ENCODE measurements at regions not wholly inside any gene's neighbourhood (a gene's known extent, or its start where the extent isn't known, plus 50 kb on each side); places are given as distances from the start of the nearest gene placed in this dataset.

- DNase-seq (ENCODE audit: low spot score) (no peak), ATAC-seq (no peak), FAIRE-seq (no peak)
- intact Hi-C loops (cut with micrococcal nuclease; ENCODE audit: unreplicated experiment) = no loop called here
- no peaks in the 10 kb centered on the region for H3K4me1 ChIP-seq (ENCODE audit: insufficient read depth, low read length)
- no peak overlapping the region for H3K4me2 ChIP-seq (ENCODE audit: low read depth, low read length)
- 100% methylated on average over 1 of the region's 1 CpG for WGBS (ENCODE audit: low lambda C conversion rate)
- H4K20me1 ChIP-seq (ENCODE audit: insufficient read depth, low read length) = no peaks in the 10 kb centered on the region
- H3K9ac ChIP-seq (ENCODE audit: insufficient read depth, low read depth, low read length) = no peak overlapping the region
- H3K4me3 ChIP-seq (replicated peaks in 1 of 3; ENCODE audit: insufficient read depth in 1 of 3, low read depth in 2 of 3, low read length in 3 of 3) = no peak overlapping the region
- H3K79me2 ChIP-seq (ENCODE audit: insufficient read depth, low read length) = no peaks in the 10 kb centered on the region
- ChIA-PET CTCF (ENCODE audit: low intra/inter-chr PET ratio, low total read pairs) (no interaction called here), POLR2A (no interaction called here)
- in situ Hi-C loops (cut with HindIII; ENCODE audit: extremely low pct_ligation_motif_present, low pct_unique_long_range_greater_than_20kb) = no loop called here
- TF ChIP-seq HDAC6 (IDR thresholded peaks at IDR 0.05; ENCODE audit: low read depth, low read length) = no peak
- TF ChIP-seq ZNF329 (CRISPR knock-in tag; IDR thresholded peaks at IDR 0.05; ENCODE audit: low read depth) = no peak
- TF ChIP-seq CCDC6 (CRISPR knock-in tag; IDR thresholded peaks at IDR 0.05) = no peak
- no peak for TF ChIP-seq NCOA5 (CRISPR knock-in tag; IDR thresholded peaks at IDR 0.05)
- TF ChIP-seq, protein P1, sequence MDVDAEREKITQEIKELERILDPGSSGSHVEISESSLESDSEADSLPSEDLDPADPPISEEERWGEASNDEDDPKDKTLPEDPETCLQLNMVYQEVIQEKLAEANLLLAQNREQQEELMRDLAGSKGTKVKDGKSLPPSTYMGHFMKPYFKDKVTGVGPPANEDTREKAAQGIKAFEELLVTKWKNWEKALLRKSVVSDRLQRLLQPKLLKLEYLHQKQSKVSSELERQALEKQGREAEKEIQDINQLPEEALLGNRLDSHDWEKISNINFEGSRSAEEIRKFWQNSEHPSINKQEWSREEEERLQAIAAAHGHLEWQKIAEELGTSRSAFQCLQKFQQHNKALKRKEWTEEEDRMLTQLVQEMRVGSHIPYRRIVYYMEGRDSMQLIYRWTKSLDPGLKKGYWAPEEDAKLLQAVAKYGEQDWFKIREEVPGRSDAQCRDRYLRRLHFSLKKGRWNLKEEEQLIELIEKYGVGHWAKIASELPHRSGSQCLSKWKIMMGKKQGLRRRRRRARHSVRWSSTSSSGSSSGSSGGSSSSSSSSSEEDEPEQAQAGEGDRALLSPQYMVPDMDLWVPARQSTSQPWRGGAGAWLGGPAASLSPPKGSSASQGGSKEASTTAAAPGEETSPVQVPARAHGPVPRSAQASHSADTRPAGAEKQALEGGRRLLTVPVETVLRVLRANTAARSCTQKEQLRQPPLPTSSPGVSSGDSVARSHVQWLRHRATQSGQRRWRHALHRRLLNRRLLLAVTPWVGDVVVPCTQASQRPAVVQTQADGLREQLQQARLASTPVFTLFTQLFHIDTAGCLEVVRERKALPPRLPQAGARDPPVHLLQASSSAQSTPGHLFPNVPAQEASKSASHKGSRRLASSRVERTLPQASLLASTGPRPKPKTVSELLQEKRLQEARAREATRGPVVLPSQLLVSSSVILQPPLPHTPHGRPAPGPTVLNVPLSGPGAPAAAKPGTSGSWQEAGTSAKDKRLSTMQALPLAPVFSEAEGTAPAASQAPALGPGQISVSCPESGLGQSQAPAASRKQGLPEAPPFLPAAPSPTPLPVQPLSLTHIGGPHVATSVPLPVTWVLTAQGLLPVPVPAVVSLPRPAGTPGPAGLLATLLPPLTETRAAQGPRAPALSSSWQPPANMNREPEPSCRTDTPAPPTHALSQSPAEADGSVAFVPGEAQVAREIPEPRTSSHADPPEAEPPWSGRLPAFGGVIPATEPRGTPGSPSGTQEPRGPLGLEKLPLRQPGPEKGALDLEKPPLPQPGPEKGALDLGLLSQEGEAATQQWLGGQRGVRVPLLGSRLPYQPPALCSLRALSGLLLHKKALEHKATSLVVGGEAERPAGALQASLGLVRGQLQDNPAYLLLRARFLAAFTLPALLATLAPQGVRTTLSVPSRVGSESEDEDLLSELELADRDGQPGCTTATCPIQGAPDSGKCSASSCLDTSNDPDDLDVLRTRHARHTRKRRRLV (CRISPR knock-in tag; IDR thresholded peaks at IDR 0.05) = no peak
- TF ChIP-seq, protein P2, sequence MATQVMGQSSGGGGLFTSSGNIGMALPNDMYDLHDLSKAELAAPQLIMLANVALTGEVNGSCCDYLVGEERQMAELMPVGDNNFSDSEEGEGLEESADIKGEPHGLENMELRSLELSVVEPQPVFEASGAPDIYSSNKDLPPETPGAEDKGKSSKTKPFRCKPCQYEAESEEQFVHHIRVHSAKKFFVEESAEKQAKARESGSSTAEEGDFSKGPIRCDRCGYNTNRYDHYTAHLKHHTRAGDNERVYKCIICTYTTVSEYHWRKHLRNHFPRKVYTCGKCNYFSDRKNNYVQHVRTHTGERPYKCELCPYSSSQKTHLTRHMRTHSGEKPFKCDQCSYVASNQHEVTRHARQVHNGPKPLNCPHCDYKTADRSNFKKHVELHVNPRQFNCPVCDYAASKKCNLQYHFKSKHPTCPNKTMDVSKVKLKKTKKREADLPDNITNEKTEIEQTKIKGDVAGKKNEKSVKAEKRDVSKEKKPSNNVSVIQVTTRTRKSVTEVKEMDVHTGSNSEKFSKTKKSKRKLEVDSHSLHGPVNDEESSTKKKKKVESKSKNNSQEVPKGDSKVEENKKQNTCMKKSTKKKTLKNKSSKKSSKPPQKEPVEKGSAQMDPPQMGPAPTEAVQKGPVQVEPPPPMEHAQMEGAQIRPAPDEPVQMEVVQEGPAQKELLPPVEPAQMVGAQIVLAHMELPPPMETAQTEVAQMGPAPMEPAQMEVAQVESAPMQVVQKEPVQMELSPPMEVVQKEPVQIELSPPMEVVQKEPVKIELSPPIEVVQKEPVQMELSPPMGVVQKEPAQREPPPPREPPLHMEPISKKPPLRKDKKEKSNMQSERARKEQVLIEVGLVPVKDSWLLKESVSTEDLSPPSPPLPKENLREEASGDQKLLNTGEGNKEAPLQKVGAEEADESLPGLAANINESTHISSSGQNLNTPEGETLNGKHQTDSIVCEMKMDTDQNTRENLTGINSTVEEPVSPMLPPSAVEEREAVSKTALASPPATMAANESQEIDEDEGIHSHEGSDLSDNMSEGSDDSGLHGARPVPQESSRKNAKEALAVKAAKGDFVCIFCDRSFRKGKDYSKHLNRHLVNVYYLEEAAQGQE (IDR thresholded peaks at IDR 0.05; ENCODE audit: borderline replicate concordance in 1 of 2, low read depth in 1 of 2, low read length in 2 of 2) = no peak
- no peak for TF ChIP-seq ADNP (CRISPR knock-in tag; IDR thresholded peaks at IDR 0.05)
- no peak for TF ChIP-seq PLRG1 (conservative IDR thresholded peaks at IDR 0.05)
- no peaks in the 10 kb centered on the region for H3K36me3 ChIP-seq (replicated peaks in 1 of 2; ENCODE audit: control insufficient read depth in 1 of 2, insufficient read depth in 2 of 2, low read length in 2 of 2)
- no TSS peak for BruUV-seq (replicated peaks)
- no peak overlapping the region for H3K27ac ChIP-seq (ENCODE audit: extremely low read length, insufficient read depth, low read length)
- no peaks in the 10 kb centered on the region for H3K27me3 ChIP-seq (ENCODE audit: control insufficient read depth in 1 of 2, insufficient read depth in 2 of 2, low read length in 2 of 2)
- no peaks in the 10 kb centered on the region for H3K9me3 ChIP-seq (ENCODE audit: low read length)
- no peak overlapping the region for H2AFZ ChIP-seq (ENCODE audit: low read length)
Observed at GRCh38 chr14:43745746-43746145, 761.3 kb downstream of the FSCB start.
